Colon (tissue), 2 donors: ENCODE measurements at regions not wholly inside any gene's neighbourhood (a gene's known extent, or its start where the extent isn't known, plus 50 kb on each side); places are given as distances from the start of the nearest gene placed in this dataset.
"Not testable (repeated sequence)": the region's sequence is repeated elsewhere in the genome, so short reads cannot be mapped to it uniquely, and the experiment has no call there.

Experiments
- FAIRE-seq: peaks from 2 replicates; lab custom pipeline; 2012; peaks lifted over from hg19 to GRCh38; lab: Jason Lieb, UNC
- donor health status: control.
- donor health status: control.

DNA sequence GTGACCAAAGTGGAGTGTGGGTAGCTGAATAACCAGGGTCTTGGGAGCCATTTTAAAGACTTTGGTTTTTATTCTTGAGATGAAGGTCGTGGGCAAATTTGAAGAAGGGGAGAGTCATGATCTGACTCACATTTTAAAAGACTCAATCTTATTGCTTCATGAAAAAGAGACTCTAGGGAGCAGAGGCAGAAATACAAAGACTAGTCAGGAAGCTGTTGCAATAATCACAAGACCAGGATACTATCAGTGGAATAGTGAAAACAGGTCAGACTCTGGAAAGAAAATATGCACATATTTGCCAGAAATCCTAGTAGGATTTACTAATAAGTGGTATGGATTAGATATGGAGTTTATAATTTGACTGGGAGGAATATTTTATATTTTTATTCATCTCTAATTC is 448.4 kb downstream of the RAPGEF2 start:
- FAIRE-seq = no peak

DNA sequence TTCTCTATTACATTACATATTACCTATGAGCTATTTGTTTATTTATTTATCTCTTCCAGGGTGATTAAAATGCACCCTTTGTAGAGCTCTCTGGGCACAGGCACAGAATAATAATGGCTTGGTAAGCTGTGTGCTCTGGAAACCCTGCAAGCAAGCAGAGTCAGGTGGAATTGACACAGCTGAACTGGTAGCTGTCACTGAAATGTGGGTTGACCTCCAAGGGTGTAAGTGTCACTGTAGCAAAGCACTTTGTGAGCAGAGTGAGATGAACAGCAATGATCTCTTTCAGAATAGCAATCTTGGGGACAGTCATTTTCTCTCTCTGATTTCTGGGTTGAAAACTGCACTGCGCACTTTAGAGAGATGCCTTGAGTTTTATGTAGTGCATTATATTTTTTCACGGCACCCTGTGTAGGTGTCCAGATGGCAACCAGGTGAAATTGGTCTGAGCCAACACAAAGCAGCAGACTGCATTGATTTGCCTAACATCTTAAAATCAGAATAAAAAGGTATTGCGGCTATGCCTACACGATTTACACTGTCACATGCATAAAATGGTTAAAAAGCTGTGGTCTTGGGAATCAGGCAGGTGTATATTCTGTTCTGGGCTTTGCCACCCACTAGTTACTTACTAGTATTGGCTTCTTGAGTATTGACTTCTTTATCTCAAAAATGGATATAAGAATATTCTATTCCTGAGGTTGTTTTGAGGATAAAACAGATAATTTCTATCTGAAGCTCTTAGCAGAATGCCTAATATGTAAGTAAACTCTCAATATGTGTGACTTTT is 450.3 kb downstream of the RAPGEF2 start:
- no peak for FAIRE-seq

DNA sequence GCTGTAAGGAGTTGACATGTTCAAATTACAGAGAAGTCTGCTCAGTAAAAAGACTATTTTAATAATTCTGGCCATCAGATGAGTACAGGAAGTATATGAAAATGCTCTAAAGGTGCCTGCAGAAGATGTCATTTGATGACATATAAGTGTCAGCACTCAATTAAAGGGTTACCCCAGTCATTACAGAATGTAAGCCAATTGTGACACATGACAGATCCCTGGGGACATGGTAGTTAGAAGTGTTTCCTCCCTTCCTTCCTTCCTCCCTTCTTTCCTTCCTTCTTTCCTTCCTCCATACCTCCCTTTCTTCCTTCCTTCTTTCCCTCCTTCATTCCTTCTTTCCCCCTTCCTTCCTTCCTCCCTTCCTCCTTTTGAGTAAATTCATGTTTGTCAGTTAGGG is 453.0 kb downstream of the RAPGEF2 start:
- no peak for FAIRE-seq

DNA sequence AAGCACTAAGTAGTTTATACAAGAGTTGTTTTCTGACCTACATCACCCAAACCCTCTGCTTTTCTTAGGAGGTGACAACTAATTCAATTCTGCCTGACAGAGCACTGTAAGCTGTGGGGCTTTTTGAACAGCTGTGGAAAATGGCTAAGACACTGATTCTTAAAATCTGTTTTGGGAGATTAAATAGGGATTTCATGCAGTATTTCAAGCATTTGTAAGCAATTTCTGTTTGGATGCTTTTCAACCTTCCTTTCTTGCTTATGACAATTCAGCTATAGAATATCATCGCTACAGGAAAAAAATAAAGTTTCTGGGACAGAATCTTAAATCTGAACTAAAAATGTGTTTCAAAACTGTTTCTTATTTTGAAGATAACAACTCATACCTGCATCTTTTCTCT is 459.5 kb downstream of the RAPGEF2 start:
- FAIRE-seq = no peak

DNA sequence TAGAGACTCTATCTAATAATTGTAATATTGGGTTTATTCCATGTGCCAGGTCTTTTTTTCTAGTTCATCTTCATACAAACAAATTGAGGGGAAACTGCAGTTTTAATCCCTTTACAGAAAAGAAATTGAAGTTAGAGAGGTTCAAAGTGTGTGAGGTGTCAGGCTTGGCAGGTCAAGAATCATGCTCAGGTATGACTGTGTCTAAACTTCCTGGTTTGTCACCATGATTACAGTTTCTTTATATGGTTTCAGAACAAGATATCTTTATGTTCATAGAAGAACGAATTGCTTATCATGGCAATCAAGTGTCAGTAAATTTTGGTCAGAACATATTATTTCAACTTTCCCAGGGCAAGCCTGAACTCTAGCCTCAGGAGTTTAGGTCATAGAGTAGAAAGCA is 460.4 kb downstream of the RAPGEF2 start:
- no peak for FAIRE-seq

DNA sequence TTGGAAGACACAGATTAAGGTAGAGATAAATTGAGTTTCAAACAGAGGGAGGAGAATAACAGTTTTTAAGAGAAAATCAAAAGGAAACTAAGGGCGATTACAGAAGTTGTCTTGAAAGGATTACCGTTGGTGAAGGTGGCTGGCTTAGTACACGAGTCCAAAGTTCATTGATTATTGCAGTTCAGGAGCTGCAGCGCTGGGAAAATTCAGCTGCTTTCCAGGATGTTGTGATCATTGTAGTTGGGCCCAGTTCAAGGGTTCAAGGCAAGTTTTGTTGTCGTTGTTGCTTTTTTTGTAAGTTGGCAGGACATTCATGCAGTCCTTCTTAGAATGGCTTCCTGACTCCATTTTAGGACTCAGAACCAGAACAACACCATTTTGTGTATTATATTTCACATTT is 461.7 kb downstream of the RAPGEF2 start:
- FAIRE-seq = no peak

DNA sequence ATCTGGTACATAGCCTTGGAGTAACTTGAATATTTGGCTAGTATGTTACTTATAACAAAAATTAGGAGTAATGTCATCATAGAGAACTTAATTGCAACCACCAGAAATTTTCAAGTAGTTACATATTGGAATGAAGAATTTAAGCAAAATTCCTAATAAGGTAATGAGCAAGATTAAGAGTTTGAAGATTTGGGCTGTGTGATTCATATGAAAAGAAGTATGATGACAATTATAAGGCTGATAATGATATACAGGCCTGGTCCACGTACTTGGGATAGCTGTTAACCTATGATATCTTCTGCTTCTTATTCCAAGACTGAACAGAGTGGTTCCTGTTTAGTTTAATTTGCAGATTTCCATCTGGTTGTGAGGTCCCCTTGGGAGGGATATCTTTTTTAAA is 463.9 kb downstream of the RAPGEF2 start:
- FAIRE-seq = no peak

DNA sequence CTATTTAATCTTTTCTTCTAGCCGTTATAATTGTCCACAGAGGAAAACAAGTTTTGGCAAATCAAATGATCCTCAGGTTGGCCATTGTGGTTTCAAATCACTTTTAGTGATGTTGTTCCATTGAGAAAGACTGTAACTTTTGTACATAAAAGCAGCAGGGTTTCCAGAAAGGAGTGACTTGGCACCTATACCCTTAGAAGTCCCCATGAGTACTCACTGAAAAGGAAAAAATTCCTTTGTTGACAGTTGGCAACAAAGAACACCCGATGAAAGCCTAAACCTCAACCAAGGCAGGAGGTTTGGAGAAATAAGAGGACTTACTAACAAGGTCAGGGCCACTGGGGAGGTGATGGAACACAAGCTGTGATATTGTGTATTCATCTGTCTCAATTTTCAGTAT is 474.4 kb downstream of the RAPGEF2 start:
- FAIRE-seq = no peak

DNA sequence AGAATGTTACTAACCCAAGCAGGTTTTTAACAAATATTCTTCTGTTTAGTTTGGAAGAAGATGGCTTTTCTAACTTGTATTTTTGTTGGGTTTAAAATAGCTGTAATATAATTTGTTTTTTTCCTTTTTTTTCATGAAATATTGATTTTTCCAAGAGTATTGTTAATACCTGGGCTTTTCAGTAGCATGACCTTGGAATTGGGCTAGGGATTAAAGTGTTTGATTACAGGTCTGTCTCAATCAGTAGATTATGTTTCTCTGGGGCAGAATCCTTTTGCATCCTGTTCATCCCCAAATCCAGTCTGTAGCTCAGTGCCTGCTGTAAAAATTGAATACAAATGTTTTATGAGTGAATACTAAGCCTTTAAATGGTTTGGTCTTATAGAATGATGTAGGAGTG is 479.8 kb downstream of the RAPGEF2 start:
- FAIRE-seq = no peak

DNA sequence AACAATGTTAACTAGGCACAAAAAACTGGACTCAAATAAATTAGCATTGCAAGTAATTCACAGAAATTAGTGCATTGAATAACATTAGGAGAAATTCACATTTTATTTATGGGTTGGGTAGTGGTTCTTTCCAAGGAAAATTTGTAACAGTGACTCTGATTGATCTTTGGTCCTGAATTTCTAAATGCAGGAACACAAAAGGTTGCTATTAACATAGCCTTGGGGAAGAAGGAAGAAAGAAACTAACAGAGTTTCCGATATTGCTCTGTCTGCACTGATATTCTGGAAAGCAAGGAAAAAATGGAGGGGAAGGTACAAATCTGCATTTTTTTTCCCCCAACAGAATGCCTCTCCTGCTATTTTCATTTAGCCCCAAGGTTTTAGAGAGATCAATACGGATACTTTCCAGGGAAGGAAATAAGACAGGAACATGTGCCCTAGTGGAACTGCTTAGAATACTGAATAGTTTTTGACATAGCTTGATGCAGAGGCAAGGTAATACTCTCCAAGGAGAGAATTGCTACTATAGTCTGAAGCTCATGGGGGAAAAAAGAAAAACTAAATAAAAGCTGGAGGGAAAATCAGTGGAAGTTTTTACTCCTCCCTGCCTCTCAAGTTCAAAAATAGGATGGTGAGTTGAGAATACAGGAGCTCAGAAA is 490.1 kb downstream of the RAPGEF2 start:
- FAIRE-seq = no peak

DNA sequence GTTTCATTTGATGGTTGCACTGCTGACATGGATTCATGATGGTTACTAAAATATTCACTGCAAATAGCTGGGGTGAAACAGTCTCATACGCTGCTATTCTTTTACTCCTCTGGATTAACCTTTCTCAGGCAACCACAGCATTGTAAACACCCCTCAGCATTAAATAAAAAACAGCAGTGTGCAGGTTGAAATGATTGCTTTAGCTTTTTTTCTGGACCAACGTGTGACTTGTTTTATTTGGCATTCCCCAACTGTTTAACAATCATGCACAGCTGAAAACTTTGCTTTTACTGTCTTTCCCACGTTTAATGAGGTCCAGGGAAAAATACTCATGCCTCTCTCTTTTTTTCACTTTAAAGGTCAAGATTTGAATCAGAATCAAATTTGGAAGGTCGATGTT is 490.8 kb downstream of the RAPGEF2 start:
- no peak for FAIRE-seq

DNA sequence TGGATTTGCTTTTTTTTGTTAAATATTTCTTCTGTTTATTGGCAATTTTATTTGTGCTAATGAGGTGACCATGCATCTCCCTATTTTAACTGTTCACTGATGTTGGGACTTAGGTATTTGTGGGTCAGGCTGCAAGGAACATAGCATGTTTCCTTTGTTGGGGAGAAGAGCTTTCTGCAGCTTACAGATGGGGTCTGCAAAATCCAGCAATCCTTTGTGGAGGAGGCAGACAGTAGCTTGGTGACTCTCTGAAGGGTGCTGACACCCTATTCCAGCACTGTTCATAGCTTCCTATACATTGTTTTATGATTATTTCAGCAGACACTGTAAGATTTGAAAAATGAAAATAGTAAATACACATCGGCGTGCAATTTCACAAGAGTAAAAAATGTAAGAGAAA is 491.7 kb downstream of the RAPGEF2 start:
- FAIRE-seq = no peak

DNA sequence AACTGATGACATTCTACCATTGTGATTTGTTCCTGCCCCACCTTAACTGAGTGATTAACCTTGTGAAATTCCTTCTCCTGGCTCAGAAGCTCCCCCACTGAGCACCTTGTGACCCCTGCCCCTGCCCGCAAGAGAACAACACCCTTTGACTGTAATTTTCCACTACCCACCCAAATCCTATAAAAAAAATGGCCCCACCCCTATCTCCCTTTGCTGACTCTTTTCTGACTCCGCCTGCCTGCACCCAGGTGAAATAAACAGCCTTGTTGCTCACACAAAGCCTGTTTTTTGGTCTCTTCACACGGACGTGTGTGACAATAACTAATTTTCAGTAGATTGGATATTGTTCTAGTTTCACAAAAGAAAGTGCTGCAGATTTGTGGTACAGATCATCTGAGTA is 492.2 kb downstream of the RAPGEF2 start:
- FAIRE-seq = not testable (repeated sequence)

DNA sequence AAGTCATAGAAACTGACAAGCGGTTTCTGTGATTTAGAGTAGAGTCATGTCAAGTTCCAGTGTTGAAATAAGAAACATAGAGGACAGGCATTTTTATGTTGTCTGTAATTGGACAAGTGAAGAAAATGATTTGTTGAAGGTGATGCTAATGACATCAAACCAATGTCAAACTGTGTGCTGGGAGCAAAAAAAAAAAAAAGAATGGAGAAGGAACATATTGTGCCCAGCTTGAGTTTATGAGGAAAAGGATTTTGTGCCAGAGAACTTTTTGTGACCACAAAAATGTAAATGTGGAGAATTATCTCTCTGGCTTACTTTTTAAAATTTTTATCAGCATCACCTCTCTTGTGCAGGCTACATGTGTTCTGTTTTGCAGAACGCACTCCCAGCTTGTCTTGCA is 495.7 kb downstream of the RAPGEF2 start:
- FAIRE-seq = no peak

DNA sequence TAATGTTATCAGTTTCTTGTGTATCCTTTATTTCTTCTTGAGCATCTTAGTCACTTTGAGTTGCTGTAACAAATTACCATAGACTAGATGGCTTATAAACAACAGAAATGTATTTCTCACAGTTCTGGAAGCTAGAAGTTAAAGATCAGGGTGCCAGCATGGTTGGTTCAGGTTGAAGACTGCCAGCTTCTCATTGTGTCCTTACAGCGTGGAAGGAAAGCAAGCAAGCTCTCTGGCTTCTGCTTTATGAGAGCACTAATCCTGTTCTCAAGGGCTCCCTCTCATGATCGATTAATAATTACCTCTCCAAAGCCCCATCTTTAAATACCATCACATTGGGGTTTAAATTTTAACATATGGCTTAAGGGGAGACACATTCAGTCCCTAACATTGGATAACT is 497.2 kb downstream of the RAPGEF2 start:
- FAIRE-seq = no peak

DNA sequence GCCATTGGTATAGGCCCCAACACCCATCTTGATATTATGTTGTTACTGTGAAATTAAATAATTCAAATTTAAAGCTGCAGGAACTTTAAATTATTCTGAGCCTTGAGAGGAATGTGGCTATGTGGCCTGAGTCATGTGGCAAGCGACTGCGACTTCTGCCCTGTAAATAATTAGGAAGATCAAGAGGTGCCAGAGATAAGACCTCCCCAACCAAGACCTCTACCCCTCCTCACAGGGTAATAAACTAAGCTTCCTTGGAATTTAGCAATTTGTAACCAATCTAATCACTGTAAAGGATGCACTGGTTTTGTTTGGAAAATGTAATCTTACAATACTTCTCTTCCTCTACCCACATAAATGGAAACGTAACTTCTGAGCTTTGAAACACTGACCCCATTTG is 501.9 kb downstream of the RAPGEF2 start:
- FAIRE-seq = no peak

DNA sequence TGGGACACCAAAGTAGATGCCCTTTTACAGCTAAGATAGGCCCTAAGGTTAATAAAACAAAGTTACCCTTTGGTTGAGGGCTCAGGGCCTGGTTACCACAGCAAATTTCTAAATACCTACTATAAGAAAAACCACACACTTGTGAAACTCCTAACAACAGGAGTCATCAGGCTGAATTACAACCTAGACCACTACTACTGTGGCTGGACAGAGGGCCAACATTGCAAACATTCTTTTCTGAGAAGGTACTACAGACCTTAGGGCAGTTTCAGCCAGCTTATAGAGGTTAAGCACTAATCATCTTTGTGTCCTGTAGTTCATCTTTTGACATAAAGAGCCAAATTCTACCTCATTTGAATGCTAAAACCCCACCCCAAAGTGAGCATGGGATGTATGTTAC is 504.0 kb downstream of the RAPGEF2 start:
- no peak for FAIRE-seq

DNA sequence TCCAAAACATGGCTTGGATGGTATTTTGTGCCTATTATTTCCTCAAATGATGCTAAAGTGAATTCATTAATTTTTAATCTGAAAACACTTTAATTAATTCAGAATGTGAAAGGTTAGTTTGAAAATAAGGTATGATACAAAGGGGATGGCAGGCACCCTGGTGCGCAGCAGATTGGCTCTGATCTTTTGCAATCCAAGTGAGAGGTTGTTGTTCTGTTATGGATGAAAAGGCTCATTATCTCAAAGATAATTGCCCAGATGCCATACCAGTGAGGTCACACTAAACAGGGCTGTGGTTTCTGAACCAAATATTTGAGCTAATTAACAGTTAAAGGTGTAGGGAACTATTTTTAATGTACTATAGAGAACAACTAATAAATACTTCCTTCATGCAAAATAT is 504.9 kb downstream of the RAPGEF2 start:
- no peak for FAIRE-seq

DNA sequence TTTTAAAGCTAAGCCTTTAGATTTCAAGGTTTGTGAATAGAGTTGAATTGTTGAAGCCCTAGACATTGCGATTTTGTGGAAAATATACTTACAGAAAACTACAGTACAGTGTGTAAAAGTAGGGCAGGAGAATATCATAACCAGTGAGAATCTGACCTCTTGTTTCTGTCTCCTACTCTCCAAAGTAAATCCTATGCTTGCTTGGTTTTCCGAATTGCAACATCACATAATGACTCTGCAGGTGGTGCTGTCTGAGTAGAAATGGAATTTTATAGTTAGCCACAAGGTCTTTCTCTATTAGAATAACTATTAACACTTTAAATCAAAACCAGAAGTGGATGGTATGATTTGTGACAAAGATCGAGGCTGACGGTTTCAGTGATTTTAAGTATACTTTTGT is 505.6 kb downstream of the RAPGEF2 start:
- FAIRE-seq = no peak

DNA sequence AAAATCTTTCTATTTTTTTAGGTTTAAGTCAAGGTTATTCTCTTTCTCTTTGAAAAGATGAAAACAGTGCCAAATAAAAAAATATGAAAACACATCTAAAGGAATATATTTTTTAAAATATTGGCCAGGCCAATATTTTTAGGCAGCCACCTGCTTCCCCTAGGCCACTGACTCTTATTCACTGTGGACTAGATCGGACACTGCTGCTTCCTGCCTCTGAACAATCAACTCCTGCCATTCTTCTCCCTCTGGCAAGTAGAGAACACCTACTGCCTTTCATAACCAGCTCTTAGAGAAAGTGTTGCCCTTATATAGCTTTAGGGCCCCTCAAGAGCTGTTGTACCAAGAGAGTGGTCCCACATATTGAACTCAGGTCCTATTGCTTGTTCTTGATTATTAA is 529.2 kb downstream of the RAPGEF2 start:
- no peak for FAIRE-seq

DNA sequence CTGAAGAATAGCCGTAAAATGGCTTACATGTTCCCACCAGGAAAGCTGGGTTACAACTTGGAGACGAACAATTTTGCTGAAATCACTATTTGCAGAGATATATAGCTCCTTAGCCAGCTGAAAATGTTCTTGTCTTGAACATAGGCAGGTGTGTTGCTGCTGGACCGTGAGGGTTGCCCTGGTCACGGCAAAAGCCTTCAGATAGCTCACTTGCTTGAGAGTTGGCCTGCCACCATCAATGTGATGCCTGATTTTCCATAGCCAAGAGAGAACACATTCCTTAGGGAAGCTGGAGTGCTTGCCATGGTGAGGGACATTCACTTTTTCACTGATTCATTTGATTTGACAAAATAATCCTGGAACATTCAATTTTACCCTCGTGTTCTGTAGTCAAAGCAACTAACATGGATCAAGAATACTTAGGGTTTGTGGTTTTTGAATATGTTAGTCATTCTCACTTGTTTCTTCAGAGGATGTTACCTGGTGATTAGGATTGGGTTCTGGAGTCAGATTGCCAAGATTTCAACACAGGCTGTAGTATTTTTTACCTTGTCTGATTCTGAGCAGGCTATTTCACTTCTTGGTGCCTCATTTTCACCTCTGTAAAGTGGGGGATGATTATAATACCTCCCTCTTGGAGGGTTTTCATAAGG is 536.9 kb downstream of the RAPGEF2 start:
- FAIRE-seq = no peak

DNA sequence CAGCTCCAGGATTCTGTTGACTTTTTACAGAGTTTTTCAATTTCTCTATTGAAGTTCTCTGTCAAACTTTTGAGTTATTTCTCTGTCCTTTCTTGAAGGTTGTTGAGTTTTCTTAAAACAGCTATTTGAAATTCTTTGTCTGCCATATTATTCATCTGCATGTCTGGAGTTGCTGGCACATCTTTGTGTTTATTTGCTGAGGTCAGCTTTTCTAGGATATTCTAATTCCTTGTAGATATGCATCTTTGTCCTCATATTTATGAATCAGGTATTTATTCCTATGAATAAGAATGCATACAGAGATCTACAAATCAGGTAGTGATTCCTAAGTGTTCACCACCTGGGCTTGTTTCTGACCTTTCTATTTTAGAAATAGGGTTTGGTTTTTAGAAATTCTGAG is 546.4 kb downstream of the RAPGEF2 start:
- FAIRE-seq = no peak

DNA sequence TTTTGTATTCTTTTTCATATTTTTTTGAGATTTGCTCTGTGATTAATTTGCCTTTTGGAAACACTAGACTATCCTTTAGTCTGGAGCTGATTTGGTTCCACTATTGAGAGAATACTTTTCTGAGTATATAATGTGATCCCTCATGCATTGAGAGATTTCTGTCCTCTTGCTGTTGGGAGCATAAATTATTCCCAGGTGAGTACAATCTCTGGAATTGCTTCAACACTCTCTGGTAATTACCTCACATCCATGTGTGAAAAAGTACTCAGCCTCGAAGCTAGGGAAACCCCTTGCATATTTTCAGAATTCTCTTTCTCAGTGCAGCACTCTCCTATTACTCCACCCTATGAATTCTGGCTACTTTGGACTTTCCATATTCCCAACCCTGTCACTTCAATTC is 550.0 kb downstream of the RAPGEF2 start:
- FAIRE-seq = no peak

DNA sequence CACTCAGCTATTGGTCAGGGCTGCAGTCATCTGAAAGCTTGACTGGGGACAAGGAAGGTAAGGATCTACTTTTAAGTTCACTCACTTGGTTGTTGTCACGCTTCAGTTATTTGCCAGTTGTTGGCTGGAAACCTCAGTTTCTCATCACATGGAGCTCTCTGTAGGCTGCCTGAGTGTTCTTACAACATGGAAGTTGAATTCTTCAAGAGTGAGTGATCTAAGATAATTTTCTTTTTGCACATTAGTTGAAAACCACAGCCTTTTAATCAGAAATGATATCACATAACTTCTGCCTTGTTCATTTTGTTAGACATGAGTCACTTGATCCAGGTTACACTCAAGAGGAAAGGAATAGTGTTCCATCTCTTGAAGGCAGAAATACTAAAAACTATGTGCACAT is 552.7 kb downstream of the RAPGEF2 start:
- FAIRE-seq = no peak
